Epithelial cell of proximal tubule (primary cell): ENCODE measurements at regions not wholly inside any gene's neighbourhood (a gene's known extent, or its start where the extent isn't known, plus 50 kb on each side); places are given as distances from the start of the nearest gene placed in this dataset.

Source experiments
- DNase-seq: peaks from one replicate; pipeline ENCODE4 v3.0.0-alpha.2; 2011; ENCODE audit warnings: low read depth
- H3K4me3 ChIP-seq: 2 replicates; pipeline ENCODE4 v1.5.1; 2011; ENCODE audit warnings: low read depth, mild to moderate bottlenecking, low read length
- TF ChIP-seq, protein P1 (sequence below): conservative IDR thresholded peaks from 2 replicates; pipeline ENCODE4 v1.5.1; 2012; ENCODE audit warnings: low read depth, mild to moderate bottlenecking, low read length

DNA sequence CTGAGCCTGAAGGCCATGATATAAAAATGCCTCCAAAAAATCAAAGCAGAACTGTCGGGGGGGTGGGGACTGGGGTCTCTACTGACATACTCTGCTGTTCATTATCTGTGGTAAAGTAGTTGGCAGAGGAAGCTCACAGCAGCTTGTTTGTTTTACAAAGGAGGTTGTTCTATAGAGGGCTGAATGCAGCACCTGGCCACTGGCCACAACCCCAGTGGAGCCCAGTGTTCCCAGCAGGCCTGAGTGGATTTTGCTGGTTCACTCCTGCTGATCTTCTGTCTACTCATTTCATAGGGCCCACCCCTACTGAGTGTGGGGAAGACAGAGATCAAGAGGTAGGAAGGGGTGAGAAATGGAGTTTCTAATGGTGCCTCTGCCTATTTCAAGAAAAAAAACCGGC, 125.5 kb downstream of the DIPK2A start:
- DNase-seq: no peak
- TF ChIP-seq, protein P1, sequence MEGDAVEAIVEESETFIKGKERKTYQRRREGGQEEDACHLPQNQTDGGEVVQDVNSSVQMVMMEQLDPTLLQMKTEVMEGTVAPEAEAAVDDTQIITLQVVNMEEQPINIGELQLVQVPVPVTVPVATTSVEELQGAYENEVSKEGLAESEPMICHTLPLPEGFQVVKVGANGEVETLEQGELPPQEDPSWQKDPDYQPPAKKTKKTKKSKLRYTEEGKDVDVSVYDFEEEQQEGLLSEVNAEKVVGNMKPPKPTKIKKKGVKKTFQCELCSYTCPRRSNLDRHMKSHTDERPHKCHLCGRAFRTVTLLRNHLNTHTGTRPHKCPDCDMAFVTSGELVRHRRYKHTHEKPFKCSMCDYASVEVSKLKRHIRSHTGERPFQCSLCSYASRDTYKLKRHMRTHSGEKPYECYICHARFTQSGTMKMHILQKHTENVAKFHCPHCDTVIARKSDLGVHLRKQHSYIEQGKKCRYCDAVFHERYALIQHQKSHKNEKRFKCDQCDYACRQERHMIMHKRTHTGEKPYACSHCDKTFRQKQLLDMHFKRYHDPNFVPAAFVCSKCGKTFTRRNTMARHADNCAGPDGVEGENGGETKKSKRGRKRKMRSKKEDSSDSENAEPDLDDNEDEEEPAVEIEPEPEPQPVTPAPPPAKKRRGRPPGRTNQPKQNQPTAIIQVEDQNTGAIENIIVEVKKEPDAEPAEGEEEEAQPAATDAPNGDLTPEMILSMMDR: no peak
- no peak overlapping the region for H3K4me3 ChIP-seq

- H3K4me3 ChIP-seq: no peak overlapping the region
- DNase-seq: no peak
- TF ChIP-seq, protein P1: no peak
These were observed 127.1 kb downstream of the DIPK2A start for GRCh38 chr3:144098691-144099090.

- no peak for DNase-seq
- TF ChIP-seq, protein P1: no peak
- H3K4me3 ChIP-seq: no peak overlapping the region
These were observed 130.8 kb downstream of the DIPK2A start for GRCh38 chr3:144102421-144102820.

GRCh38 chr3:144104186-144104585, 132.6 kb downstream of the DIPK2A start:
- no peak overlapping the region for H3K4me3 ChIP-seq
- DNase-seq: no peak
- TF ChIP-seq, protein P1: no peak

DNA sequence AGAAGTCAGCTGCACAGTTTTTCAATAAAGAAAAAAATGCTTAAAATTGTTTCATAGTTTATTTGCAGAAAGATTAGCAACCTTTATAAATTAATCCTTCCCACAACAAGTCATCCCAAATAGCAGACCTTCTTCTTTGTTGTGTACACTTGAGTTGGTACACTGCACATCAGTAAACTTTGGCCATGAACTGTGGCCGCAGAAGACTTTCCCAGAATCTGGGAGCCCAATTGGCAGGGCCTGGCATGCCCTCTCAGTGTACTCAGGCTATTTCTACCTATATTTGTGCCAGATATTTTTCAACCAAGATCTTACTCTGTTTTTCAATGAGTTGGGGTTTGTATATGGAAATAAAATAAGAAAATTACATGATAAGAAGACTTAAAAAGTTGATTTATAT, 133.1 kb downstream of the DIPK2A start:
- TF ChIP-seq, protein P1: no peak
- no peak for DNase-seq
- no peak overlapping the region for H3K4me3 ChIP-seq

DNA sequence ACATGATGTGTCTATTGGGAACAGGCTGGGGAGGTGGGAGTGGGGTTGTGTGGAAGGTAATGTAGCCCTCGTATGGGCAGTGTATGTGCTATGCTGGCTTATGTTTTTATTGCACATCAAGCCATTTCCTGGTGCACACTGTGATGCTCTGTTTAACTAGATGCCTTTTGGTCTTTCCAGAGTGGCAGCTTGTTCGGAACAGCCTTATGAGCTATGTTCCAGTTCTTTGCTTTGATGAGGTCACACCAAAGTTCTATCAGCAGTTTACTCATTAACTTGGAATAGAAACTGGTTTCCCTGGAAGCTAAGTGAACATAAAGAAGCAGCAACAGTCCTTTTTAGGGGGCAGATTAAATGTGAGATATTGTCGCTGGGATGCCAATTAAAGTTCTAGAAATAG, 133.9 kb downstream of the DIPK2A start:
- TF ChIP-seq, protein P1: no peak
- no peak overlapping the region for H3K4me3 ChIP-seq
- peak; percentile 30 for DNase-seq

DNA sequence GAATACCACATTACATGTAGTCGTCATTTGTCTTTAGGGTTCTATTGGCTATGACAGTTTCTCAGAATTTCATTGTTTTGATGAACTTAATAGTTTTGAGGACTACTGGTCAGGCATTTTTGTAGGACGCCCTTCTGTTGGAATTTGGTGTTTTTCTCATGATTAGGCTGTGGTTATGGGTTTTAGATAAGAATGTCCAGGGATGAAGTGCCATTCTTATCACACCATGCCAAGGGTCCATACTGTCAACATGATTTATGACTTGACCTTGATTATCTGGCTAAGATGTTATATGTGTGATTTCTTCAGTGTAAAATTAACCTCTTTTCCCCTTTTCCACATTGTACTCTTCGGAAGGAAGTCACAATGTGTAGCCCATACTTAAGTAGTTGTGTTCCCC, 135.3 kb downstream of the DIPK2A start:
- DNase-seq: no peak
- TF ChIP-seq, protein P1: no peak
- H3K4me3 ChIP-seq: no peak overlapping the region
